Neural crest cell (in vitro differentiated cells): ENCODE measurements at regions not wholly inside any gene's neighbourhood (a gene's known extent, or its start where the extent isn't known, plus 50 kb on each side); places are given as distances from the start of the nearest gene placed in this dataset.

Experiments
- DNase-seq: peaks from one replicate; pipeline ENCODE4 v3.0.0; 2021; ENCODE audit warnings: low read depth, mixed read lengths, low spot score
- H3K27ac Mint-ChIP-seq: one replicate; pipeline ENCODE4 v1.8.0; 2021; ENCODE audit warnings: mild to moderate bottlenecking, mixed read lengths; ENCODE audit not compliant: unreplicated experiment
- H3K27me3 Mint-ChIP-seq: 2 replicates; pipeline ENCODE4 v1.8.0; 2021; ENCODE audit warnings: low read depth, mild to moderate bottlenecking, mixed read lengths
- H3K36me3 Mint-ChIP-seq: 2 replicates; pipeline ENCODE4 v1.8.0; 2021; ENCODE audit warnings: low read depth, mild to moderate bottlenecking, mixed read lengths
- H3K4me1 Mint-ChIP-seq: 2 replicates; pipeline ENCODE4 v1.8.0; 2021; ENCODE audit warnings: mixed read lengths
- H3K4me3 Mint-ChIP-seq: one replicate; pipeline ENCODE4 v1.8.0; 2021; ENCODE audit warnings: mild to moderate bottlenecking, mixed read lengths
- H3K9me3 Mint-ChIP-seq: 2 replicates; pipeline ENCODE4 v1.8.0; 2021; ENCODE audit warnings: mixed read lengths
- TF ChIP-seq, protein P1 (sequence below): fragments of 200-600 bp; sonication (generic); conservative IDR thresholded peaks from 2 replicates; pipeline ENCODE4 v1.5.0; 2021; ENCODE audit warnings: antibody characterized with exemption, mild to moderate bottlenecking

DNA sequence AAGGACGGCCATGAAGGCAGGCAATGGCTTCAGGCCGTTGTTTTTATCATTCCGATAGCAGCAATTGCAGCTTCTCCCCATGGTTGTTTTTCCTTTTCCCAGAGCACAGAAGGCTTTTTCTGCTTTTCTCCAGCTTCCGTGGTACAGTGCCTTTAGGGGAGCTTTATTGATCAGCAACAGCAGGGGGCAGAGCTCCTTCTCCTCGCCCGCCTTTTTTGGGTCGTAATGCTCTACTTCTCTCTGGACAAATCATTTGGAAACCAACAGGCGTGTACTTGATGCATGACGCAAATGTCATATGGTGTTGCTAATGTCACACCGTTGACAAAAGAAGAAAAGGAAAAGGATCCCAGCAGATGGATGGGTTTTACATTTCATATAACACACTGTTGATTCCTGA lies 79.7 kb upstream of the SNRK start:
- Mint-ChIP-seq H3K4me1 (peaks cover 12% of the 10 kb centered on the region), H3K9me3 (peaks cover 3% of the 10 kb centered on the region), H3K27me3 (no peaks in the 10 kb centered on the region), H3K36me3 (no peaks in the 10 kb centered on the region), H3K4me3 (no peak overlapping the region), H3K27ac (no peak overlapping the region)
- TF ChIP-seq, protein P1, sequence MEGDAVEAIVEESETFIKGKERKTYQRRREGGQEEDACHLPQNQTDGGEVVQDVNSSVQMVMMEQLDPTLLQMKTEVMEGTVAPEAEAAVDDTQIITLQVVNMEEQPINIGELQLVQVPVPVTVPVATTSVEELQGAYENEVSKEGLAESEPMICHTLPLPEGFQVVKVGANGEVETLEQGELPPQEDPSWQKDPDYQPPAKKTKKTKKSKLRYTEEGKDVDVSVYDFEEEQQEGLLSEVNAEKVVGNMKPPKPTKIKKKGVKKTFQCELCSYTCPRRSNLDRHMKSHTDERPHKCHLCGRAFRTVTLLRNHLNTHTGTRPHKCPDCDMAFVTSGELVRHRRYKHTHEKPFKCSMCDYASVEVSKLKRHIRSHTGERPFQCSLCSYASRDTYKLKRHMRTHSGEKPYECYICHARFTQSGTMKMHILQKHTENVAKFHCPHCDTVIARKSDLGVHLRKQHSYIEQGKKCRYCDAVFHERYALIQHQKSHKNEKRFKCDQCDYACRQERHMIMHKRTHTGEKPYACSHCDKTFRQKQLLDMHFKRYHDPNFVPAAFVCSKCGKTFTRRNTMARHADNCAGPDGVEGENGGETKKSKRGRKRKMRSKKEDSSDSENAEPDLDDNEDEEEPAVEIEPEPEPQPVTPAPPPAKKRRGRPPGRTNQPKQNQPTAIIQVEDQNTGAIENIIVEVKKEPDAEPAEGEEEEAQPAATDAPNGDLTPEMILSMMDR = no peak
- DNase-seq = no peak

DNA sequence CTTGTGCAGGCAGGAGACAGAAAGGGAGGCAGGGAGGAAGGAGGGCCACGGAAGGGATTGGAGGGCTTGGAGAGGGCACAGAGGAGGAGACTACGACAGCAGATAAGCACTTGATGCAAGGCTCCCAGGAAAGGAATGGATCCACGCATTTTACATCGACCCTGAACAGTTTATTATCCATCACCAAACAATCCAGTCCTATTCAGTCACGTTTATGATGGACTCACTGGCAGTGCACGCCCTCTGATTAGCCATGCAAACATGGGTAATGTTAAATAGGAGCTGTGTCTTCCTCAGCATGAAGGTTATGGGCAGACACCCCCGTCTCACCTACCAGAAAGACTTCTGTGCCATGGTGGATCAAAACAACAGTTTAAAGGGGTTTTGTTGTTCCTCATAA lies 80.2 kb upstream of the SNRK start:
- Mint-ChIP-seq H3K4me1 (peaks cover 12% of the 10 kb centered on the region), H3K4me3 (no peak overlapping the region), H3K27ac (no peak overlapping the region), H3K27me3 (no peaks in the 10 kb centered on the region), H3K9me3 (peaks cover 6% of the 10 kb centered on the region), H3K36me3 (no peaks in the 10 kb centered on the region)
- DNase-seq = no peak
- TF ChIP-seq, protein P1 = no peak

DNA sequence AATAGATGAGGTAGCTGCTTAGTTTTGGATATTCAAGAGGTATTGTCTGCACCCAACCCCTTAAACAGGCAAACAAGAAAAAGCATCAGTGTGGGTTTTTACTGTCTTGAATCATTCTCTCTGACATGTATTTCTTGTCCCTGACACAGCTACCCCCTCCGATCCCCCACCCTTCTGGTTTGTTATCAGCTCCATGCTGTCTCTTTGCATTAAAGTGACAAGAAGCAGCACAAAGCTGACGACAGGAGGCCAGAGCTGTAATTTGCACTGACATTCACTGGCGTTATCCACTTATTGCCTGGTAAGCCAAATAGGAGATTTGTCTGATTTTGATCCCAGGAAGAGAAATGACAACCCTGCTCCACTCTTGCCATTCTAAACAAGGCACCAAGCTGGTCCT lies 83.3 kb upstream of the SNRK start:
- Mint-ChIP-seq H3K4me3 (no peak overlapping the region), H3K9me3 (peaks cover 8% of the 10 kb centered on the region), H3K27me3 (peaks cover 12% of the 10 kb centered on the region), H3K27ac (no peak overlapping the region), H3K36me3 (no peaks in the 10 kb centered on the region), H3K4me1 (peaks cover 12% of the 10 kb centered on the region)
- no peak for DNase-seq
- TF ChIP-seq, protein P1 = no peak

DNA sequence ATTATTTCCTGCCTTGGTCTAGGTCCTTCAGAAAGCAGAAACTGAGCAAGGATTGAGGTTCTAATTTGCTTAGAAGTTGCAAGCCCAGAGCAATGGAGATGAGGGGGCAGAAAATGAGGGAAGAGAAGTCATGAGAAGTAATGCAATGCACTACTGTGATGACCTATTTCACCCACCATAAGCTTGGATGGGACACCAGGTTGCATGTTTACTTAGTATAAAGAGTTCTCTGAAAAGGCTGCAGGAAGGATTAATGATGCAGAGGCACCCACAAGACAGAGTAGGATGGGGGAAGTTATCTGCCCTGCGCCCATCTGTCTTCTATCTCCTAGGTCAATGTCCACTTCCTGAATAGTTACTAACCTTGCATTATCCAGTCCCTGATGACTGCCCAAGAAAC lies 84.8 kb upstream of the SNRK start:
- Mint-ChIP-seq H3K27me3 (peaks cover 12% of the 10 kb centered on the region), H3K27ac (no peak overlapping the region), H3K36me3 (no peaks in the 10 kb centered on the region), H3K4me1 (peaks cover 8% of the 10 kb centered on the region), H3K9me3 (peaks cover 8% of the 10 kb centered on the region), H3K4me3 (no peak overlapping the region)
- TF ChIP-seq, protein P1 = no peak
- DNase-seq = no peak

DNA sequence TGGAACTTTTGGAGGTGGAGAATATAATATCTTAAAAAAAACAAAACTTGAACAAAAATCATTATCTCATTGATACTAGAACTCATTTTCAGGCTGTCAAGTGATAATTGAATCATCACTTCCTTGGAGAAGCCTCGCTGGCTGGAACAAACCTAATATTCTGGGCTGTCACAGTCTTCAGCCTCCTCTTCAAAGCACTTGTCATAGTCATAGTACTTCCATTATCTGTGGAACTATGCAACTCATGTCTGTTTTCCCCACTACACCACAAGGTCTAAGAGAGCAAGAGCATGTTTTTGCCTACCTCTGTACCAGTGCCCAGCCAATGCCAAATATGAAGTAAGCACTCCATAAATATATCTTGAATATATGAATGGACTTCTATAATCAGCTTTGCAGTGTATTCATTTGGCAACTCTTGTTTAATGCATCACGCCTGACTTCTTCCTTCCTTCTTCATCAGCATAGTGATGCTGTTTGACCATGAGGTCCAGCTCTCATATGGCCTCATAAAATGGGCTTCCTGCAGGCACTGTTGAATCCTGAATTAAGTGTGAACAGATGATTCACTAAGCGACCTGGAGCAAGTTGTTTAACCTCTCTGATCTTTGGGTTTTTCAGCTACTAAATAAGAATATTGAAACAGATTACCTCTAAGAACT lies 86.6 kb upstream of the SNRK start:
- Mint-ChIP-seq H3K9me3 (peaks cover 8% of the 10 kb centered on the region), H3K4me1 (no peaks in the 10 kb centered on the region), H3K27ac (no peak overlapping the region), H3K36me3 (no peaks in the 10 kb centered on the region), H3K27me3 (peaks cover 12% of the 10 kb centered on the region), H3K4me3 (no peak overlapping the region)
- TF ChIP-seq, protein P1 = no peak
- no peak for DNase-seq
